ENCODE measurements at regions not wholly inside any gene's neighbourhood (a gene's known extent, or its start where the extent isn't known, plus 50 kb on each side); places are given as distances from the start of the nearest gene placed in this dataset.

GRCh38 chr15:66940368-66940767, 125.0 kb upstream of the SMAD3 start (continued):
- no peak for TF ChIP-seq CBX3 (IDR thresholded peaks at IDR 0.05; ENCODE audit: borderline replicate concordance, low read depth)
- no peak for TF ChIP-seq IRF5 (IDR thresholded peaks at IDR 0.05; ENCODE audit: borderline replicate concordance)
- no peak for TF ChIP-seq TCF7 (IDR thresholded peaks at IDR 0.05; ENCODE audit: borderline replicate concordance)
- TF ChIP-seq EP300 (IDR thresholded peaks at IDR 0.05; ENCODE audit: borderline replicate concordance in 1 of 2, control insufficient read depth in 1 of 2, low read depth in 2 of 2, low read length in 2 of 2), result no peak
- TF ChIP-seq HDAC2 (IDR thresholded peaks at IDR 0.05), result no peak
- no peak for TF ChIP-seq GABPA (IDR thresholded peaks at IDR 0.05; ENCODE audit: low read depth)
- no peak for TF ChIP-seq SUZ12 (IDR thresholded peaks at IDR 0.05; ENCODE audit: unreplicated experiment)
- TF ChIP-seq STAT1 (conservative IDR thresholded peaks at IDR 0.05), result no peak
- peak; percentile 6 to 26; a peak in 1 of 4 replicates for TF ChIP-seq BHLHE40 (IDR thresholded peaks at IDR 0.05; ENCODE audit: borderline replicate concordance in 1 of 2, low read depth in 2 of 2, low read length in 1 of 2)
- TF ChIP-seq SMC3 (IDR thresholded peaks at IDR 0.05; ENCODE audit: borderline replicate concordance, low read length), result no peak
- no peak for TF ChIP-seq SPI1 (IDR thresholded peaks at IDR 0.05; ENCODE audit: borderline replicate concordance, insufficient read depth, low read depth, low read length)
- no peak for TF ChIP-seq ESRRA (IDR thresholded peaks at IDR 0.05; ENCODE audit: low read length)
- TF ChIP-seq STAT3 (IDR thresholded peaks at IDR 0.05; ENCODE audit: low read depth, low read length), result no peak
